Trophoblast cell (in vitro differentiated cells and primary cell): ENCODE measurements at regions not wholly inside any gene's neighbourhood (a gene's known extent, or its start where the extent isn't known, plus 50 kb on each side); places are given as distances from the start of the nearest gene placed in this dataset.
A peak's percentile ranks its signal among the peaks of the same experiment; 100 is the strongest.

Experiments
- DNase-seq, 2 donors: peaks; one replicate each; pipeline ENCODE4 v3.0.0-alpha.2; 2016
- H2AFZ ChIP-seq: 2 replicates; pipeline ENCODE4 v1.6.1; 2013; ENCODE audit warnings: low read length, moderate library complexity, mild to moderate bottlenecking; ENCODE audit not compliant: insufficient read depth, poor library complexity
- H2AK5ac ChIP-seq: 2 replicates; pipeline ENCODE4 v1.6.1; 2013; ENCODE audit warnings: mild to moderate bottlenecking, low read length
- H2BK120ac ChIP-seq: 2 replicates; pipeline ENCODE4 v1.6.1; 2013; ENCODE audit warnings: low read length, mild to moderate bottlenecking, moderate library complexity; ENCODE audit not compliant: insufficient read depth, poor library complexity
- H2BK12ac ChIP-seq: 2 replicates; pipeline ENCODE4 v1.6.1; 2013; ENCODE audit warnings: mild to moderate bottlenecking, low read length, moderate library complexity
- H2BK5ac ChIP-seq: 2 replicates; pipeline ENCODE4 v1.6.1; 2013; ENCODE audit warnings: low read length, low read depth, moderate library complexity, mild to moderate bottlenecking; ENCODE audit not compliant: poor library complexity
- H3K14ac ChIP-seq: 2 replicates; pipeline ENCODE4 v1.6.1; 2013; ENCODE audit warnings: mild to moderate bottlenecking, low read length
- H3K18ac ChIP-seq: 2 replicates; pipeline ENCODE4 v1.6.1; 2013; ENCODE audit warnings: mild to moderate bottlenecking, low read length
- H3K23ac ChIP-seq: 2 replicates; pipeline ENCODE4 v1.6.1; 2013; ENCODE audit warnings: low read length
- H3K27ac ChIP-seq: 2 replicates; pipeline ENCODE4 v1.5.1; 2013; ENCODE audit warnings: low read depth, mild to moderate bottlenecking, inconsistent platforms, low read length, moderate library complexity
- H3K27me3 ChIP-seq: 2 replicates; pipeline ENCODE4 v1.6.1; 2013; ENCODE audit warnings: inconsistent platforms, mild to moderate bottlenecking, low read length, moderate library complexity; ENCODE audit not compliant: insufficient read depth
- H3K36me3 ChIP-seq, 2 experiments: 1 replicate in 1 of 2; 2 replicates in 1 of 2; pipeline ENCODE4 v1.6.1; 2013; ENCODE audit warnings: low read length in 2 of 2, mild to moderate bottlenecking in 2 of 2, moderate library complexity in 1 of 2; ENCODE audit not compliant: insufficient read depth in 2 of 2, control insufficient read depth in 1 of 2
- H3K4ac ChIP-seq: 2 replicates; pipeline ENCODE4 v1.6.1; 2013; ENCODE audit warnings: low read depth, mild to moderate bottlenecking, low read length, moderate library complexity
- H3K4me1 ChIP-seq, 2 experiments: 1 replicate in 1 of 2; 2 replicates in 1 of 2; pipeline ENCODE4 v1.6.1; 2013; ENCODE audit warnings: low read length in 2 of 2, mild to moderate bottlenecking in 2 of 2, moderate library complexity in 1 of 2; ENCODE audit not compliant: insufficient read depth in 2 of 2, control insufficient read depth in 1 of 2
- H3K4me2 ChIP-seq: 2 replicates; pipeline ENCODE4 v1.6.1; 2013; ENCODE audit warnings: inconsistent platforms, mild to moderate bottlenecking, low read length, moderate library complexity
- H3K4me3 ChIP-seq: 2 replicates; pipeline ENCODE4 v1.5.1; 2013; ENCODE audit warnings: mild to moderate bottlenecking, low read depth, low read length, inconsistent platforms
- H3K79me1 ChIP-seq: one replicate; pipeline ENCODE4 v1.6.1; 2013; ENCODE audit warnings: low read length
- H3K79me2 ChIP-seq: 2 replicates; pipeline ENCODE4 v1.6.1; 2013; ENCODE audit warnings: low read length, mild to moderate bottlenecking; ENCODE audit not compliant: control insufficient read depth, insufficient read depth, poor library complexity
- H3K9ac ChIP-seq: 2 replicates; pipeline ENCODE4 v1.6.1; 2013; ENCODE audit warnings: mild to moderate bottlenecking, low read length
- H3K9me3 ChIP-seq: 2 replicates; pipeline ENCODE4 v1.6.1; 2013; ENCODE audit warnings: low read depth, mild to moderate bottlenecking, control low read depth, inconsistent platforms, low read length; ENCODE audit not compliant: insufficient read depth
- H4K12ac ChIP-seq: 2 replicates; pipeline ENCODE4 v1.6.1; 2013; ENCODE audit warnings: low read depth, mild to moderate bottlenecking, low read length, moderate library complexity
- H4K8ac ChIP-seq: 2 replicates; pipeline ENCODE4 v1.6.1; 2013; ENCODE audit warnings: low read depth, mild to moderate bottlenecking, low read length, moderate library complexity
- H4K91ac ChIP-seq: one replicate; pipeline ENCODE4 v1.6.1; 2013; ENCODE audit warnings: low read depth, mild to moderate bottlenecking, low read length, moderate library complexity
- WGBS: extraction: QIAGEN DNeasy Blood & Tissue Kit; methylation state at CpG from one replicate; pipeline ENCODE4 v1.1.7; 2013; ENCODE audit warnings: missing lambda C conversion rate; ENCODE audit not compliant: insufficient read length, insufficient coverage; ENCODE audit errors: extremely low coverage; 5-methylcytosine and 5-hydroxymethylcytosine counted together

DNA sequence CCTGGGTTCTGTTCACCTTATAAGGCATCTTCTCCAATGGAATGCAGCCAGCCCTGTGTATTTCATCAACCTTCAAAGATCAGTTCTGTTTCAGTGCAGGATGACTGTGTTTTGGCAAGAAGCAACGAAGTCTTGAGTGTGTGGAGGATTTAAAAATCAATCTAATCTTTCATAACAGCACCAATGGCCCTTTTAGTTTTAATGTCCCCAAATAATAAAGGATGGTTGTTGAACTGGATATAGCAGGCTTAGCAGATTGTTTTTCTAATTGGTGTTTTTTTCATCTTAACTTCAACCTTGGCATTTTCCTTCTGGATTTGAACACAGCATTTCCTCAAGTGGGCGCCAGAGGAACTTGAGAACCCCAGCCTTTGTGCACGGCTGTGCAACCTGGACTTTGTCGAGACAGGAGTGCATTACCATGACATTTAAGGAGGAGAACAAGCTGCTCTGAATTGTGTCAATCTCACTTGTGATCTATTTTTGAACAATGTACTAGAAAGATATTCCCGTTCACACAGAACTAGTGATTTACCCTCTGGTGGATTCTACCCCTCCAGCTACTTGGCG lies 313.3 kb upstream of the AKR1E2 start:
- Histone ChIP-seq H3K4me1 (peaks cover 0 to 3% of the 10 kb centered on the region in 2 experiments), H3K9me3 (no peaks in the 10 kb centered on the region), H4K8ac (no peak overlapping the region), H3K27me3 (no peaks in the 10 kb centered on the region), H3K9ac (no peak overlapping the region), H3K23ac (no peak overlapping the region), H3K79me2 (no peaks in the 10 kb centered on the region), H3K79me1 (peaks cover 18% of the 10 kb centered on the region), H3K18ac (no peak overlapping the region), H3K4me2 (peak overlapping the region; percentile 3), H3K14ac (no peak overlapping the region), H3K4ac (no peak overlapping the region), H2BK120ac (no peak overlapping the region), H2AK5ac (no peak overlapping the region), H3K36me3 (no peaks in the 10 kb centered on the region), H4K12ac (no peak overlapping the region), H4K91ac (no peak overlapping the region), H2BK5ac (no peak overlapping the region), H2BK12ac (no peak overlapping the region), H3K4me3 (no peak overlapping the region), H3K27ac (peak overlapping the region; percentile 77), H2AFZ (no peak overlapping the region)
- DNase-seq: peak; percentile 17 to 52
- no CpG with 5 or more reads among the region's 6 CpGs for WGBS

DNA sequence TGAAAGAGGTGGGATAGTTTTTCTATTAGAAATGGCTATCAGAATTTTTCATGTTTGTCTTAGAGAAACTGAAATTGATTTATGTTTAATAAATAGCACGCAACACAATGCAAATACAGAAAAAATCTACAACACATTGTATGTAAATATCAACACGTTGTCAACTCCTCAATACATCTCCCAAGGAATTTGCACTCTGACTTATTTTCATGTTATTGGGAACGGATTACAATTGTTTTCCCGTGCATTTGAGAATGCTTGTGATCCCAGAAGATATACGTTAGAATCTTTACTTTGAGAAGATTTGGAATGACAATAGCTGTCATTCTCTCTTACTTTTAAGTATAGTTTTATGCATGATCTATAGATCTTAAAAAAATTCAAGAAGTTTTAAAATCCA lies 313.8 kb upstream of the AKR1E2 start:
- H3K4me2 ChIP-seq: no peak overlapping the region
- no peaks in the 10 kb centered on the region for H3K27me3 ChIP-seq
- no peak overlapping the region for H3K23ac ChIP-seq
- H3K14ac ChIP-seq: no peak overlapping the region
- H2BK12ac ChIP-seq: no peak overlapping the region
- H3K36me3 ChIP-seq: no peaks in the 10 kb centered on the region
- H2BK5ac ChIP-seq: no peak overlapping the region
- no peak overlapping the region for H3K9ac ChIP-seq
- DNase-seq: no peak
- H3K18ac ChIP-seq: no peak overlapping the region
- no peaks in the 10 kb centered on the region for H3K9me3 ChIP-seq
- H2AFZ ChIP-seq: no peak overlapping the region
- H3K79me2 ChIP-seq: no peaks in the 10 kb centered on the region
- peaks cover 0 to 3% of the 10 kb centered on the region in 2 experiments for H3K4me1 ChIP-seq
- peaks cover 18% of the 10 kb centered on the region for H3K79me1 ChIP-seq
- H4K91ac ChIP-seq: no peak overlapping the region
- no peak overlapping the region for H3K4ac ChIP-seq
- no peak overlapping the region for H2BK120ac ChIP-seq
- no peak overlapping the region for H4K8ac ChIP-seq
- no peak overlapping the region for H3K27ac ChIP-seq
- no peak overlapping the region for H2AK5ac ChIP-seq
- no CpG with 5 or more reads among the region's 5 CpGs for WGBS
- H4K12ac ChIP-seq: no peak overlapping the region
- H3K4me3 ChIP-seq: no peak overlapping the region

DNA sequence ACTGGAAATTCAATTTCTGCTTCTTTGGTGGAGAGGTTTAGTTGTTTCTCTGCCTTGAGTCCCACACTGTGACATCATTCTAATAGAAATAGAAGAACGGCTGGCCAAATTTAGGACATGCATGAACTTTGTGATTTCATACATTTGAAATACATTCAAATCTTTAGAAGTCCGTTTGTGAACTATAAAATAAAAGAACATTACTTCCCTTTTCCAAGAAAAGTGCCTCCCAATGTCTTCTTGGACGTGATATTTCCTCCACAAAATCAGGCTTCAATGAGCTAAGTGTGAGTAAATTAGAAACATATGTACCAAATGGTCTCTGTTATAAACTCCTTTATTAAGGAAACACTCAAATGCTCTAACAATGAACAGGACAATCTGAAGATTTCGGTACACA lies 314.5 kb upstream of the AKR1E2 start:
- H3K36me3 ChIP-seq: no peaks in the 10 kb centered on the region
- H2AK5ac ChIP-seq: no peak overlapping the region
- no peaks in the 10 kb centered on the region for H3K9me3 ChIP-seq
- H3K27me3 ChIP-seq: no peaks in the 10 kb centered on the region
- H3K9ac ChIP-seq: no peak overlapping the region
- no peak overlapping the region for H2BK12ac ChIP-seq
- no peak overlapping the region for H3K4ac ChIP-seq
- no peak overlapping the region for H2BK5ac ChIP-seq
- H3K4me3 ChIP-seq: no peak overlapping the region
- no peak overlapping the region for H3K27ac ChIP-seq
- H3K79me2 ChIP-seq: no peaks in the 10 kb centered on the region
- WGBS: no CpG with 5 or more reads among the region's 4 CpGs
- no peak overlapping the region for H2BK120ac ChIP-seq
- DNase-seq: no peak
- peaks cover 18% of the 10 kb centered on the region for H3K79me1 ChIP-seq
- H3K4me1 ChIP-seq: peaks cover 0 to 3% of the 10 kb centered on the region in 2 experiments
- H3K14ac ChIP-seq: no peak overlapping the region
- no peak overlapping the region for H3K4me2 ChIP-seq
- no peak overlapping the region for H4K91ac ChIP-seq
- H4K12ac ChIP-seq: no peak overlapping the region
- H2AFZ ChIP-seq: no peak overlapping the region
- H4K8ac ChIP-seq: no peak overlapping the region
- H3K18ac ChIP-seq: no peak overlapping the region
- no peak overlapping the region for H3K23ac ChIP-seq

DNA sequence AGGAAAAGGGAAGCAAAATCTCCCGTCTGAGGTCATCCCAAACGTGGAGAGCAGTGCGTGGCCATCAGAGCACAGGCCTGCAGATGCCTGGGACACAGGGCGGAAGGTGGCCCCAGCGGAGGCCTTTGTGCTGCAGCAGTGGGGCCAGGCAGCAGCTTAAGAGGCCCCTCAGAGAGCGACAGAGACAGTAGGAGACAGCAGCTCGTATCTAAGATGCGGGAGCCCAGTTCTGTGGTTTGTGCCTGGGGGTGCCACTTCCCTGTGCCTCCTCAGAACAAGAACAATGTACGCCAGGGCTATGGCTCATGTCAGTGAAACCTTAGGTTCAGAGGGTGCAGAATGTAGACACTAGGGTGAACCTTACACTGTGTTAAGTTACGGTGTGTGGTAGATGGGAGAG lies 316.6 kb upstream of the AKR1E2 start:
- peak overlapping the region; percentile 24 for H3K18ac ChIP-seq
- no CpG with 5 or more reads among the region's 10 CpGs for WGBS

More for the DNA sequence above, 316.6 kb upstream of the AKR1E2 start:
- H2BK12ac ChIP-seq: peak overlapping the region; percentile 91
- H3K23ac ChIP-seq: no peak overlapping the region
- H3K9ac ChIP-seq: no peak overlapping the region
- H4K12ac ChIP-seq: no peak overlapping the region
- H3K79me1 ChIP-seq: peaks cover 14% of the 10 kb centered on the region
- H2BK5ac ChIP-seq: no peak overlapping the region
- H3K4ac ChIP-seq: no peak overlapping the region
- no peak overlapping the region for H3K4me3 ChIP-seq
- H3K79me2 ChIP-seq: no peaks in the 10 kb centered on the region
- peak overlapping the region; percentile 48 for H3K14ac ChIP-seq
- H3K4me2 ChIP-seq: no peak overlapping the region
- no peaks in the 10 kb centered on the region for H3K9me3 ChIP-seq
- peak overlapping the region; percentile 2 for H2BK120ac ChIP-seq
- peak overlapping the region; percentile 7 for H2AFZ ChIP-seq
- DNase-seq: no peak
- no peak overlapping the region for H3K27ac ChIP-seq
- no peaks in the 10 kb centered on the region for H3K27me3 ChIP-seq
- H2AK5ac ChIP-seq: peak overlapping the region; percentile 47
- H4K91ac ChIP-seq: peak overlapping the region; percentile 36
- H3K36me3 ChIP-seq: no peaks in the 10 kb centered on the region
- peak overlapping the region; percentile 27 for H4K8ac ChIP-seq
- H3K4me1 ChIP-seq: peaks cover 0 to 7% of the 10 kb centered on the region in 2 experiments
